ENCODE measurements at regions not wholly inside any gene's neighbourhood (a gene's known extent, or its start where the extent isn't known, plus 50 kb on each side); places are given as distances from the start of the nearest gene placed in this dataset.
"Not testable (repeated sequence)": the region's sequence is repeated elsewhere in the genome, so short reads cannot be mapped to it uniquely, and the experiment has no call there.

GRCh38 chr13:109702030-109702597 lies 84.3 kb downstream of the IRS2 start:
- DNase-seq; ATAC-seq (ENCODE audit: poor library complexity); intact Hi-C loops (cut with DNase I): not testable (repeated sequence)

GRCh38 chr13:109700176-109700575 lies 86.2 kb downstream of the IRS2 start:
- intact Hi-C loops (cut with DNase I) = no loop called here
- ATAC-seq (ENCODE audit: poor library complexity) = peak; percentile 89

GRCh38 chr13:109699628-109700071 lies 86.7 kb downstream of the IRS2 start:
- intact Hi-C loops (cut with DNase I) = no loop called here
- ATAC-seq (ENCODE audit: poor library complexity) = no peak
- no peak for DNase-seq

More at GRCh38 chr13:109700176-109700575, 86.2 kb downstream of the IRS2 start:
- peak; percentile 89 for DNase-seq

GRCh38 chr13:109698779-109699178 lies 87.6 kb downstream of the IRS2 start:
- no peak for ATAC-seq (ENCODE audit: poor library complexity)

GRCh38 chr13:109697936-109698335 lies 88.4 kb downstream of the IRS2 start:
- intact Hi-C loops (cut with DNase I) = no loop called here
- DNase-seq (no peak), ATAC-seq (ENCODE audit: poor library complexity) (no peak)

More at GRCh38 chr13:109698779-109699178, 87.6 kb downstream of the IRS2 start:
- DNase-seq = no peak
- intact Hi-C loops (cut with DNase I) = no loop called here

GRCh38 chr13:109695402-109696190 lies 90.8 kb downstream of the IRS2 start:
- DNase-seq = no peak
- no peak for ATAC-seq (ENCODE audit: poor library complexity)
- intact Hi-C loops (cut with DNase I) = no loop called here

- intact Hi-C loops (cut with DNase I) = no loop called here
- ATAC-seq (ENCODE audit: poor library complexity) = no peak
- no peak for DNase-seq
Measured at GRCh38 chr13:109694972-109695371, 91.4 kb downstream of the IRS2 start.

GRCh38 chr13:109693213-109693612 lies 93.2 kb downstream of the IRS2 start:
- intact Hi-C loops (cut with DNase I) = no loop called here
- ATAC-seq (ENCODE audit: poor library complexity) = no peak
- no peak for DNase-seq

- no peak for ATAC-seq (ENCODE audit: poor library complexity)
Measured at GRCh38 chr13:109691689-109692088, 94.7 kb downstream of the IRS2 start.

GRCh38 chr13:109687559-109688448 lies 98.6 kb downstream of the IRS2 start:
- no peak for ATAC-seq (ENCODE audit: poor library complexity)
- intact Hi-C loops (cut with DNase I) = no loop called here

More at GRCh38 chr13:109691689-109692088, 94.7 kb downstream of the IRS2 start:
- DNase-seq = no peak
- intact Hi-C loops (cut with DNase I) = no loop called here

GRCh38 chr13:109685203-109685602 lies 101.2 kb downstream of the IRS2 start:
- DNase-seq (no peak), ATAC-seq (ENCODE audit: poor library complexity) (peak; percentile 47)
- intact Hi-C loops (cut with DNase I) = no loop called here

More at GRCh38 chr13:109687559-109688448, 98.6 kb downstream of the IRS2 start:
- no peak for DNase-seq

- intact Hi-C loops (cut with DNase I) = no loop called here
- peak; percentile 95 for ATAC-seq (ENCODE audit: poor library complexity)
- DNase-seq = peak; percentile 55
Measured at GRCh38 chr13:109684824-109685202, 101.6 kb downstream of the IRS2 start.

- peak; percentile 28 for ATAC-seq (ENCODE audit: poor library complexity)
- intact Hi-C loops (cut with DNase I) = no loop called here
Measured at GRCh38 chr13:109684084-109684823, 102.1 kb downstream of the IRS2 start.

GRCh38 chr13:109682534-109683244 lies 103.7 kb downstream of the IRS2 start:
- DNase-seq (no peak), ATAC-seq (ENCODE audit: poor library complexity) (no peak)
- intact Hi-C loops (cut with DNase I) = no loop called here

More at GRCh38 chr13:109684084-109684823, 102.1 kb downstream of the IRS2 start:
- DNase-seq = no peak

- ATAC-seq (ENCODE audit: poor library complexity) (no peak), DNase-seq (no peak)
- intact Hi-C loops (cut with DNase I) = no loop called here
Measured at GRCh38 chr13:109680930-109681329, 105.5 kb downstream of the IRS2 start.

- ATAC-seq (ENCODE audit: poor library complexity) (no peak), DNase-seq (no peak)
- intact Hi-C loops (cut with DNase I) = no loop called here
Measured at GRCh38 chr13:109680288-109680687, 106.1 kb downstream of the IRS2 start.

GRCh38 chr13:109678459-109678858 lies 107.9 kb downstream of the IRS2 start:
- DNase-seq = no peak
- ATAC-seq (ENCODE audit: poor library complexity) = no peak
- intact Hi-C loops (cut with DNase I) = no loop called here

GRCh38 chr13:109677206-109677605 lies 109.2 kb downstream of the IRS2 start:
- no peak for ATAC-seq (ENCODE audit: poor library complexity)
- intact Hi-C loops (cut with DNase I) = no loop called here
- no peak for DNase-seq
